ENCODE measurements at regions not wholly inside any gene's neighbourhood (a gene's known extent, or its start where the extent isn't known, plus 50 kb on each side); places are given as distances from the start of the nearest gene placed in this dataset.

- TF ChIP-seq MED13 (CRISPR knock-in tag; IDR thresholded peaks at IDR 0.05) (no peak), PRDM4 (CRISPR knock-in tag; IDR thresholded peaks at IDR 0.05; ENCODE audit: borderline replicate concordance) (no peak), ZNF766 (CRISPR knock-in tag; IDR thresholded peaks at IDR 0.05; ENCODE audit: borderline replicate concordance) (0 out of 2 replicates have a peak, but pooled peaks have one; percentile 39), ELF3 (CRISPR knock-in tag; IDR thresholded peaks at IDR 0.05) (peak; percentile 96), XRCC5 (optimal IDR thresholded peaks at IDR 0.05; ENCODE audit: low read length) (peak; percentile 26), SIN3A (IDR thresholded peaks at IDR 0.05; ENCODE audit: borderline replicate concordance, low read depth, low read length) (no peak), MBNL3 (CRISPR knock-in tag; conservative IDR thresholded peaks at IDR 0.05) (no peak), ZNF589 (CRISPR knock-in tag; conservative IDR thresholded peaks at IDR 0.05) (no peak), SATB2 (CRISPR knock-in tag; IDR thresholded peaks at IDR 0.05) (no peak), REST (IDR thresholded peaks at IDR 0.05; ENCODE audit: borderline replicate concordance in 1 of 2, low read depth in 1 of 2, low read length in 2 of 2) (no peak), NFE2L2 (IDR thresholded peaks at IDR 0.05; ENCODE audit: low read length) (no peak), ZNF530 (CRISPR knock-in tag; IDR thresholded peaks at IDR 0.05; ENCODE audit: low read depth) (no peak), NONO (IDR thresholded peaks at IDR 0.05) (no peak), NONO (CRISPR knock-in tag; conservative IDR thresholded peaks at IDR 0.05) (no peak), ZBTB26 (CRISPR knock-in tag; IDR thresholded peaks at IDR 0.05; ENCODE audit: borderline replicate concordance) (no peak), THYN1 (CRISPR knock-in tag; IDR thresholded peaks at IDR 0.05; ENCODE audit: borderline replicate concordance, low read depth) (no peak), TFDP1 (CRISPR knock-in tag; IDR thresholded peaks at IDR 0.05; ENCODE audit: borderline replicate concordance) (no peak), CBX2 (IDR thresholded peaks at IDR 0.05; ENCODE audit: low read depth, low read length) (no peak), CBX2 (CRISPR knock-in tag; IDR thresholded peaks at IDR 0.05; ENCODE audit: low read depth) (no peak), ZNF740 (CRISPR knock-in tag; IDR thresholded peaks at IDR 0.05) (no peak), ZNF614 (CRISPR knock-in tag; IDR thresholded peaks at IDR 0.05; ENCODE audit: borderline replicate concordance) (peak; percentile 62; the same call in 1 of the 2 replicates)
Measured at GRCh38 chr18:23401400-23402347, 51.4 kb upstream of the RIOK3 start (continued).
